Choroid plexus epithelial cell (primary cell): ENCODE measurements at regions not wholly inside any gene's neighbourhood (a gene's known extent, or its start where the extent isn't known, plus 50 kb on each side); places are given as distances from the start of the nearest gene placed in this dataset.

ENCODE experiments used
- DNase-seq: peaks from one replicate; pipeline ENCODE4 v3.0.0-alpha.2; 2010; ENCODE audit warnings: low read depth
- H3K4me3 ChIP-seq: 2 replicates; pipeline ENCODE4 v1.5.1; 2011; ENCODE audit warnings: low read depth, mild to moderate bottlenecking, control low read depth, low read length, moderate library complexity
- CTCF ChIP-seq: conservative IDR thresholded peaks from 2 replicates; pipeline ENCODE4 v1.5.1; 2011; ENCODE audit warnings: low read depth, mild to moderate bottlenecking, control low read depth, inconsistent platforms, low read length, moderate library complexity

- no peak for DNase-seq
- no peak overlapping the region for H3K4me3 ChIP-seq
- no peak for TF ChIP-seq CTCF
Measured at GRCh38 chr9:135012166-135012565, 75.3 kb upstream of the OLFM1 start.

- DNase-seq, result no peak
- no peak for TF ChIP-seq CTCF
- no peak overlapping the region for H3K4me3 ChIP-seq
Measured at GRCh38 chr9:135014311-135015010, 73.0 kb upstream of the OLFM1 start.

- no peak for TF ChIP-seq CTCF
- no peak overlapping the region for H3K4me3 ChIP-seq
- no peak for DNase-seq
Measured at GRCh38 chr9:135015096-135015495, 72.4 kb upstream of the OLFM1 start.

- no peak for DNase-seq
- no peak overlapping the region for H3K4me3 ChIP-seq
- TF ChIP-seq CTCF, result no peak
Measured at GRCh38 chr9:135015565-135015964, 71.9 kb upstream of the OLFM1 start.

- no peak overlapping the region for H3K4me3 ChIP-seq
- no peak for TF ChIP-seq CTCF
- no peak for DNase-seq
Measured at GRCh38 chr9:135016037-135016640, 71.3 kb upstream of the OLFM1 start.

GRCh38 chr9:135016876-135017275 is 70.6 kb upstream of the OLFM1 start:
- DNase-seq, result no peak
- no peak for TF ChIP-seq CTCF

GRCh38 chr9:135017899-135018298 is 69.6 kb upstream of the OLFM1 start:
- no peak overlapping the region for H3K4me3 ChIP-seq
- no peak for TF ChIP-seq CTCF
- DNase-seq, result no peak

More at GRCh38 chr9:135016876-135017275, 70.6 kb upstream of the OLFM1 start:
- no peak overlapping the region for H3K4me3 ChIP-seq
